PC-9 (cell line): ENCODE measurements at regions not wholly inside any gene's neighbourhood (a gene's known extent, or its start where the extent isn't known, plus 50 kb on each side); places are given as distances from the start of the nearest gene placed in this dataset.

ENCODE experiments used
- BruUV-seq: library from RNA; stranded (reverse); fragments of 400-500 nt; replicated peaks from 2 replicates; lab custom pipeline; 2021; lab: Mats Ljungman, UMichigan
- CTCF ChIA-PET: fragments of 300-600 bp; sonication (Branson Sonifier 250); formaldehyde crosslinking; loops from one replicate; lab custom pipeline; 2022; ENCODE audit warnings: antibody characterized with exemption; lab: Charles Lee
- POLR2A ChIA-PET: fragments of 300-600 bp; sonication (Branson Sonifier 250); formaldehyde crosslinking; loops from one replicate; lab custom pipeline; 2022; ENCODE audit warnings: antibody characterized with exemption; ENCODE audit not compliant: unreplicated experiment; lab: Charles Lee
- DNase-seq, 2 experiments: peaks; one replicate each; pipeline versions ENCODE4 v3.0.0 to v3.0.0-alpha.2; 2015 to 2022; ENCODE audit warnings: mixed read lengths in 1 of 2
- H2AFZ ChIP-seq: fragments of 200-600 bp; sonication (generic); 2 replicates; pipeline ENCODE4 v1.8.1; 2017; ENCODE audit warnings: antibody characterized with exemption
- H3F3A ChIP-seq: fragments of 200-600 bp; sonication (generic); 2 replicates; pipeline ENCODE4 v1.8.1; 2017; ENCODE audit warnings: antibody characterized with exemption, mild to moderate bottlenecking, low read depth; ENCODE audit not compliant: insufficient read depth
- H3K27ac ChIP-seq: fragments of 200-600 bp; sonication (generic); 2 replicates; pipeline ENCODE4 v1.6.1; 2016; ENCODE audit warnings: mixed run types
- H3K27me3 ChIP-seq: fragments of 200-600 bp; sonication (generic); 2 replicates; pipeline ENCODE4 v1.6.1; 2016; ENCODE audit warnings: low read depth, mixed run types; ENCODE audit not compliant: insufficient read depth
- H3K36me3 ChIP-seq: fragments of 200-600 bp; sonication (generic); 2 replicates; pipeline ENCODE4 v1.6.1; 2016; ENCODE audit warnings: low read depth, mixed run types
- H3K4me1 ChIP-seq: fragments of 200-600 bp; sonication (generic); replicated peaks from 2 replicates; pipeline ENCODE4 v1.6.1; 2016; ENCODE audit warnings: mixed run types; ENCODE audit not compliant: insufficient read depth
- H3K4me2 ChIP-seq: fragments of 200-600 bp; sonication (generic); 2 replicates; pipeline ENCODE4 v1.6.1; 2017; ENCODE audit warnings: mixed run types
- H3K4me3 ChIP-seq: fragments of 200-600 bp; sonication (generic); 2 replicates; pipeline ENCODE4 v1.6.1; 2016; ENCODE audit warnings: mixed run types
- H3K79me2 ChIP-seq: fragments of 200-600 bp; sonication (generic); 2 replicates; pipeline ENCODE4 v1.6.1; 2017; ENCODE audit warnings: low read depth, mixed run types
- H3K9me2 ChIP-seq: fragments of 200-600 bp; sonication (generic); 2 replicates; pipeline ENCODE4 v1.8.1; 2017; ENCODE audit warnings: mild to moderate bottlenecking; ENCODE audit not compliant: insufficient read depth
- H3K9me3 ChIP-seq: fragments of 200-600 bp; sonication (generic); 2 replicates; pipeline ENCODE4 v1.8.1; 2016; ENCODE audit warnings: low read depth; ENCODE audit not compliant: insufficient read depth
- H4K20me1 ChIP-seq: fragments of 200-600 bp; sonication (generic); 2 replicates; pipeline ENCODE4 v1.8.1; 2017; ENCODE audit not compliant: insufficient read depth
- CTCF ChIP-seq: fragments of 200-600 bp; sonication (generic); conservative IDR thresholded peaks from 2 replicates; pipeline ENCODE4 v1.6.1; 2017; ENCODE audit warnings: mixed run types, antibody characterized with exemption, mild to moderate bottlenecking, moderate library complexity
- EZH2 ChIP-seq: fragments of 200-600 bp; sonication (generic); IDR thresholded peaks from 2 replicates; pipeline ENCODE4 v1.8.0; 2017; ENCODE audit warnings: antibody characterized with exemption, low read depth
- intact Hi-C: fragments of 100-400 bp; cut with micrococcal nuclease; formaldehyde crosslinking; loops from one replicate; pipeline ENCODE4 v1.10.0; 2022; ENCODE audit not compliant: unreplicated experiment

GRCh38 chr9:13568841-13569601 is 289.5 kb upstream of the MPDZ start:
- Histone ChIP-seq H3K9me2 (no peaks in the 10 kb centered on the region), H3K9me3 (no peaks in the 10 kb centered on the region), H3K4me1 (no peaks in the 10 kb centered on the region), H2AFZ (no peak overlapping the region), H3K4me2 (no peak overlapping the region), H4K20me1 (no peaks in the 10 kb centered on the region), H3K27me3 (no peaks in the 10 kb centered on the region), H3K27ac (no peak overlapping the region), H3K36me3 (no peaks in the 10 kb centered on the region), H3K79me2 (no peaks in the 10 kb centered on the region), H3K4me3 (no peak overlapping the region), H3F3A (no peaks in the 10 kb centered on the region)
- ChIA-PET CTCF (no interaction called here), POLR2A (no interaction called here)
- no TSS peak for BruUV-seq
- DNase-seq: no peak
- intact Hi-C loops: no loop called here
- TF ChIP-seq CTCF: no peak
- no peak for TF ChIP-seq EZH2

- H3K9me3 ChIP-seq: no peaks in the 10 kb centered on the region
- BruUV-seq: no TSS peak
- no peaks in the 10 kb centered on the region for H3K79me2 ChIP-seq
- H3K27me3 ChIP-seq: no peaks in the 10 kb centered on the region
- H3K4me1 ChIP-seq: no peaks in the 10 kb centered on the region
- no peak overlapping the region for H3K4me2 ChIP-seq
- intact Hi-C loops: no loop called here
- DNase-seq: no peak
- H4K20me1 ChIP-seq: no peaks in the 10 kb centered on the region
- CTCF ChIA-PET: no interaction called here
- no peaks in the 10 kb centered on the region for H3K9me2 ChIP-seq
- no peaks in the 10 kb centered on the region for H3F3A ChIP-seq
- POLR2A ChIA-PET: no interaction called here
- TF ChIP-seq EZH2 (no peak), CTCF (no peak)
- no peak overlapping the region for H2AFZ ChIP-seq
- H3K27ac ChIP-seq: no peak overlapping the region
- H3K4me3 ChIP-seq: no peak overlapping the region
- no peaks in the 10 kb centered on the region for H3K36me3 ChIP-seq
Observed at GRCh38 chr9:13568405-13568804, 288.9 kb upstream of the MPDZ start.

- TF ChIP-seq CTCF (no peak), EZH2 (no peak)
- ChIA-PET POLR2A (no interaction called here), CTCF (no interaction called here)
- no peaks in the 10 kb centered on the region for H3K9me2 ChIP-seq
- H3F3A ChIP-seq: no peaks in the 10 kb centered on the region
- H3K79me2 ChIP-seq: no peaks in the 10 kb centered on the region
- H3K4me3 ChIP-seq: no peak overlapping the region
- H3K4me2 ChIP-seq: no peak overlapping the region
- H3K27me3 ChIP-seq: no peaks in the 10 kb centered on the region
- no peaks in the 10 kb centered on the region for H4K20me1 ChIP-seq
- no peak overlapping the region for H3K27ac ChIP-seq
- intact Hi-C loops: no loop called here
- H3K9me3 ChIP-seq: no peaks in the 10 kb centered on the region
- H3K36me3 ChIP-seq: no peaks in the 10 kb centered on the region
- no TSS peak for BruUV-seq
- no peak overlapping the region for H2AFZ ChIP-seq
- DNase-seq: no peak
- no peaks in the 10 kb centered on the region for H3K4me1 ChIP-seq
Observed at GRCh38 chr9:13567833-13568232, 288.3 kb upstream of the MPDZ start.
